ENCODE measurements at regions not wholly inside any gene's neighbourhood (a gene's known extent, or its start where the extent isn't known, plus 50 kb on each side); places are given as distances from the start of the nearest gene placed in this dataset.

GRCh38 chr3:106401666-106402490, 533.1 kb upstream of the CBLB start:
- no peak for TF ChIP-seq CTCF (IDR thresholded peaks at IDR 0.05)
- no peak for TF ChIP-seq POLR2A (IDR thresholded peaks at IDR 0.05)

Measured in Peyer's patch (tissue), 4 donors.